ENCODE measurements at regions not wholly inside any gene's neighbourhood (a gene's known extent, or its start where the extent isn't known, plus 50 kb on each side); places are given as distances from the start of the nearest gene placed in this dataset.

DNA sequence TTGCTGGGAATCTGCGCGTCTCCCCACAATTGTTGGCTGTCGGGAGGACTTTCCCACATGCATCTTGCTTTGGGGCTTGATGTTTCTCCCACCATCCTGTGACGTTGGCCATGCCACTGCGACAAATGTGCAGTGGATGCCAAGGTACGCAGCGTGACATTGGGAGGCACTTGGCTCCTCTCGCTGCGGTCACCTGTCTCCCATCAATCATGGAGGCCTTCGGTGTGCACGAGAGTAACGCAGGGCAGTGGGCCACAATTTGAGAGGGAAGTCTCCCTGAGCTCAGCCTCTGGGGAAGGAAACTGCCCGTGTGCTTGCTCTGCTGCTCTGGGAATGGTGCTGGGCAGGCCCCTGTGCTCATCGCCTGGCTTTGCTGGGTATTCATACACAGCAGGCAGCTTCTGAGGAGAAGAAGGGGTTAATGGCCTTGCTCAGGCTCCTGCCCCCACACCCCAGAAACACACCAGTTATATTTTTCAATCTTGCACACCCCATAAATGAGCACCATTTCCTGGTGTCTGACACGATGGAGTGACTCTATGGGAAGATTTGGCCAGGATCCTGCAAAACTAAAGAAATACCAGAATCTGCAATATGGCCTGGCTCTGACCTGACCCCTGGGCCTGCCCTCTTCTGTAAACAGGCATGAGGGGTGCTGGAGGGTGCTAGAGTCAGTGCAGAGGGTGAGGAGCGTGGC lies 153.5 kb downstream of the ADAMTS15 start:
- CTCF ChIA-PET: no interaction called here
- H3K27ac ChIP-seq: no peak overlapping the region
- TF ChIP-seq, protein P1, sequence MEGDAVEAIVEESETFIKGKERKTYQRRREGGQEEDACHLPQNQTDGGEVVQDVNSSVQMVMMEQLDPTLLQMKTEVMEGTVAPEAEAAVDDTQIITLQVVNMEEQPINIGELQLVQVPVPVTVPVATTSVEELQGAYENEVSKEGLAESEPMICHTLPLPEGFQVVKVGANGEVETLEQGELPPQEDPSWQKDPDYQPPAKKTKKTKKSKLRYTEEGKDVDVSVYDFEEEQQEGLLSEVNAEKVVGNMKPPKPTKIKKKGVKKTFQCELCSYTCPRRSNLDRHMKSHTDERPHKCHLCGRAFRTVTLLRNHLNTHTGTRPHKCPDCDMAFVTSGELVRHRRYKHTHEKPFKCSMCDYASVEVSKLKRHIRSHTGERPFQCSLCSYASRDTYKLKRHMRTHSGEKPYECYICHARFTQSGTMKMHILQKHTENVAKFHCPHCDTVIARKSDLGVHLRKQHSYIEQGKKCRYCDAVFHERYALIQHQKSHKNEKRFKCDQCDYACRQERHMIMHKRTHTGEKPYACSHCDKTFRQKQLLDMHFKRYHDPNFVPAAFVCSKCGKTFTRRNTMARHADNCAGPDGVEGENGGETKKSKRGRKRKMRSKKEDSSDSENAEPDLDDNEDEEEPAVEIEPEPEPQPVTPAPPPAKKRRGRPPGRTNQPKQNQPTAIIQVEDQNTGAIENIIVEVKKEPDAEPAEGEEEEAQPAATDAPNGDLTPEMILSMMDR (conservative IDR thresholded peaks at IDR 0.05; ENCODE audit: low read depth): no peak
- POLR2A ChIA-PET (ENCODE audit: low non-redundant PET): no interaction called here
- no peak for DNase-seq (ENCODE audit: low spot score)

DNA sequence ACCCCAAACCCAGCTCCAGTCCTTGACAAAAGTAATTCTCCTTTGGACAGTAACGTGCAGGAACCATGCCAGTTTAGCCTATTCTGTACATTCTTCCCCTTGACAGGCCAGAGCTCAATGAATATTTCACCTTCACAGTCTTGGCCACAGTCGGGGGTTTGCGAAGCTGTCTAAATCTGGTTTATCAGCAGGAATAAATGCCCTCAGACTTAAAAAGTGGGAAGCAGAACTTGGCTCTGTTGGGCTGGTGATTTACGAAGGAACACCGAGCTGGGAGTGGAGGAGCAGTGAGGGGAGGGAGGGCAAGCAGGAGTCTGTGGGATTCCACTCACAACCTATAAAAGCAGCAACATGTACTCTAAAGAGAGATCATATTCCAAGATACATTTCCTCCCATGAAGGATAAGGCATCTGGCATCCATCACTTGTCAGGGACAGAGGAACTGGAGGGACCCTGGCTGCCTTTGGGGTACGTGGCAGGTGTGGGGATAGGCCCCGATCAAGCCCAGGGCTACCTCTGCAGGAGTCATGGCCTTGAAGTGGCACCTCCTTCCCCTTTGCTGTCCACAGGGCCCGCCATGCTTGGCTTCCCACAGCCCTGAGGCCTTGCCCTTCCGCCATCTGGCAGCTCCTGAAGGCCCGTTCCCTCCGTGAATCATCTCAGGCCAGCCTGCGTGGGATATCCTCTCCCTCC lies 154.3 kb downstream of the ADAMTS15 start:
- TF ChIP-seq, protein P1 (conservative IDR thresholded peaks at IDR 0.05; ENCODE audit: low read depth): no peak
- no peak for DNase-seq (ENCODE audit: low spot score)
- POLR2A ChIA-PET (ENCODE audit: low non-redundant PET): no interaction called here
- CTCF ChIA-PET: no interaction called here
- H3K27ac ChIP-seq: no peak overlapping the region

DNA sequence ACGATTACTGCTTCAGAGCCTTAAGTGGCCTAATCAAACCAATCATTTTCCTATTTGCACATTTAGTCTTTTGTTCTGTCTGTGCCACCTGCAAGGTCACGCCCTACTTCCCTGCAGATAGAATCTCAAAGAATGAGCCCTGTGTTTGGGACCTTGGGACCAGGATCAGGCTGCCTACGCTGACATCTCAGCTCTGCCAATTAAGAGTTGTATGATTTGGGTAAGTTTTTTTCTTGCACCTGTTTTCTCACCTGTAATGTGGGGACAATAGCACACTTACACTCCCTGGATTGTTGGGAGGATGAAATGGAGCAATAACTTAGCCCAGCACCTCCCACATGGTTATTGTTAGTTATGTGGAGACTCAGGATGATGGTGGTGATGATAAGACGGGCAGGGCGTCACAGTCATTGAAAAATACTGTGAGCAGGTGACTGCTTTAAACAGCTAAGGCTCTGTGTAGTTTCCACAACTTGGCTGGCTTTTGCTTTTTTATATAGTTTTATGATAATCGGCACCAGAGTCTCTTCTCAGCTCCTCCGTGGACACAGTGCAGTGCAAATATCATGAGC lies 155.0 kb downstream of the ADAMTS15 start:
- DNase-seq (ENCODE audit: low spot score): no peak
- TF ChIP-seq, protein P1 (conservative IDR thresholded peaks at IDR 0.05; ENCODE audit: low read depth): no peak
- POLR2A ChIA-PET (ENCODE audit: low non-redundant PET): no interaction called here
- H3K27ac ChIP-seq: no peak overlapping the region
- CTCF ChIA-PET: no interaction called here

DNA sequence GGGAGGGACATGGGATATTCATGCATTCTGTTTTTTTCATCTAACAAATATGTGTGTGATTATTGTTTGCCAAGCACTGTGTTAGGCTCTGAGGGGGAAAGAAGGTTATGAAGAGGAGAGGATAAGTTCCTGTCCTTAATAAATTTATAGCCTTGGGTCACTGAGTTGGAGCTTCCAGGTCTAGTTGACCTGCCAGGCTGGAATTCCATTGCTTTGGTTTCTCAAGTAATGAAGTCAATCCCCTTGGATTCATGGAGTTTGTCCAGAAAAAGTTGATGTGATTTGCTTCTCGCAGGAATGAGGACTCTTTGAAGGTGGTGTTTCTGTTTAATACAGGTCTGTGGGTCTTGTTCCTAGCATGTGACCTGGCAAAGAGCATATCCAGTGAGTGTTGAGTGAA lies 156.2 kb downstream of the ADAMTS15 start:
- ChIA-PET CTCF (interaction anchor here (0.7 kb wide), 1 partner anchor 15 kb away, joined by 4 read pairs; no protein-coding TSS in a partner anchor), POLR2A (ENCODE audit: low non-redundant PET) (no interaction called here)
- TF ChIP-seq, protein P1 (conservative IDR thresholded peaks at IDR 0.05; ENCODE audit: low read depth): no peak
- no peak overlapping the region for H3K27ac ChIP-seq
- DNase-seq (ENCODE audit: low spot score): no peak

DNA sequence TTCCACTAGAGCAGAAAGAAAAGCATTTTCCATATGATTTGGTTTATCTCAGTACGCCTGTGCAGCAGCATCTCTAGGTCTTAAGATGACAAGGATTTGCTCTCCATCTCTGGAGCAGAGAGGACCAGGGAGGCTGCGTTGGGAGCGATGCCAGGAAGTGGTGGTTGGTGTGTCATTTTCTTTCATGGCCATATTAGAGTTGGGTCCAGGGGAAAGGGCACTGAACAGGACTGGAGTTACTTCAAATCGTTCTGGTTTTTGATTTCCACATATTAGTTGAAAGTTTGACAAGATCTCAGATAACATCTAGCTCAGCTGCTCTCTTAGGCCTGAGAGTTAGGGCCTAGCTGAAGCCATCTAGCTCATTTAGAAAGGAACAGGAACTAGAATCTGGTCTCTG lies 157.7 kb downstream of the ADAMTS15 start:
- TF ChIP-seq, protein P1 (conservative IDR thresholded peaks at IDR 0.05; ENCODE audit: low read depth): no peak
- ChIA-PET CTCF (interaction anchor here (0.6 to 0.8 kb wide), 2 partner anchors 57 to 86 kb away, joined by 3 read pairs; no protein-coding TSS in a partner anchor), POLR2A (ENCODE audit: low non-redundant PET) (no interaction called here)
- no peak for DNase-seq (ENCODE audit: low spot score)
- no peak overlapping the region for H3K27ac ChIP-seq

DNA sequence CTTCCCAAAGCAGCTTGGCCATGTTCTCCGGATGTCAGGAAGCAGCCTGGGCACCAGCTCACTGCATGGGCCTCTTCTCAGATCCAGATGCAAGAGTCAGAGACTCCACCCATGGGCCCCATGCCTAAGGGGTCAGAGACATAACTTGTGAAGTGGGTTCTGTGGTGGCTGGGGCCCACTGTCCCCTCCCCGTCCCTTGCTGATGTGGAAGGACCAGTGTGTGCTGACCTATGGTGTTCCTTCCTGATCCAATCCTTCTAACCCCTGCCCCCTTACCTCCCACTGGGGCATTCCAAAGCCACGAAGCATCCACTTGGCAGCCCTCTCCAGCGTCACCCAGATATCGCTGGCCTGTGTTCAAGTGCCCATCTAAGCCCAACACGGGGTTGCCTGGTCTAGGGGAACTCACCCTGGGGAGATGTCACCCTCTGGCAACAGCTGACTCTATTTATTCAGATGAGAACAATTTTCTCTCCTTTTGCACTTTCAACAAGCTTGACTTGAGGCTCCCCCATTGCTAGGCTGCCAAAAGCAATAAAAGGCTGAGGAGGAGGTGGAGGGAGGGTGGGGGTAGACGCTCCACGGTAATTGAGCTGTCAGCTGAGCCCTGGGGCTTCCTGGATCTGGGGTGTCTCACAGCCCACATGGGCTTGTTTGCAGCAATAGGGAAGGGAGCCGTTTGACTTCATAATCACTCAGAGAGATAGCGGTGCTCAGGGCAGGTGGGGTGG lies 158.5 kb downstream of the ADAMTS15 start:
- ChIA-PET POLR2A (ENCODE audit: low non-redundant PET) (no interaction called here), CTCF (interaction anchor here (0.6 kb wide), 1 partner anchor 57 kb away, joined by 3 read pairs; no protein-coding TSS in a partner anchor)
- H3K27ac ChIP-seq: peak overlapping the region; percentile 15; the same call in 1 of the 2 replicates
- TF ChIP-seq, protein P1 (conservative IDR thresholded peaks at IDR 0.05; ENCODE audit: low read depth): no peak
- DNase-seq (ENCODE audit: low spot score): no peak

Measured in RWPE1 (cell line).